HEK293 (cell line): ENCODE measurements at regions not wholly inside any gene's neighbourhood (a gene's known extent, or its start where the extent isn't known, plus 50 kb on each side); places are given as distances from the start of the nearest gene placed in this dataset.

Experiments
- CTCF ChIA-PET: fragments of 350-600 bp; formaldehyde crosslinking; extraction: SDS; loops from one replicate; lab custom pipeline; 2021; ENCODE audit warnings: antibody characterized with exemption; lab: Yijun Ruan, JAX
- POLR2A ChIA-PET: fragments of 300-600 bp; formaldehyde crosslinking; extraction: SDS; loops from one replicate; lab custom pipeline; 2020; ENCODE audit warnings: antibody characterized with exemption, inconsistent platforms; lab: Yijun Ruan, JAX
- H3K27ac ChIP-seq: fragments of 200-500 bp; sonication (Bioruptor generic); 2 replicates; pipeline ENCODE4 v1.5.1; 2014; ENCODE audit warnings: low read depth, low read length, control low read depth, inconsistent platforms; ENCODE audit errors: extremely low read depth
- H3K36me3 ChIP-seq, 2 experiments: fragments of 200-500 bp in 1 of 2; sonication (Bioruptor generic) in 1 of 2; 1 replicate in 1 of 2; 2 replicates in 1 of 2; pipeline ENCODE4 v1.5.1; 2014 to 2017; ENCODE audit warnings: inconsistent platforms in 2 of 2, low read length in 2 of 2; ENCODE audit not compliant: control insufficient read depth in 2 of 2, insufficient read depth in 1 of 2
- H3K4me1 ChIP-seq: fragments of 200-500 bp; sonication (Bioruptor generic); 2 replicates; pipeline ENCODE4 v1.5.1; 2014; ENCODE audit warnings: mild to moderate bottlenecking, low read length, inconsistent platforms; ENCODE audit not compliant: control insufficient read depth, insufficient read depth
- H3K4me3 ChIP-seq: 2 replicates; pipeline ENCODE4 v1.5.1; 2011; ENCODE audit warnings: low read depth, mild to moderate bottlenecking, control low read depth, low read length, moderate library complexity
- H3K9me3 ChIP-seq: fragments of 200-500 bp; sonication (Bioruptor generic); 2 replicates; pipeline ENCODE4 v1.5.1; 2014; ENCODE audit warnings: low read depth, low read length, inconsistent platforms; ENCODE audit not compliant: control insufficient read depth, insufficient read depth
- BCL11A ChIP-seq: fragments of 450-650 bp; formaldehyde crosslinking; IDR thresholded peaks from 2 replicates; pipeline ENCODE4 v1.5.1; 2016; ENCODE audit warnings: low read depth, missing biosample characterization, missing genetic modification characterization
- GLI2 ChIP-seq: fragments of 450-650 bp; formaldehyde crosslinking; IDR thresholded peaks from 2 replicates; pipeline ENCODE4; 2017; ENCODE audit warnings: missing biosample characterization, missing genetic modification characterization, low read depth, borderline replicate concordance
- OVOL3 ChIP-seq: fragments of 450-650 bp; formaldehyde crosslinking; IDR thresholded peaks from 2 replicates; pipeline ENCODE4 v1.5.1; 2016; ENCODE audit warnings: missing biosample characterization, missing genetic modification characterization
- SP2 ChIP-seq: fragments of 450-650 bp; formaldehyde crosslinking; IDR thresholded peaks from 2 replicates; pipeline ENCODE4 v1.5.1; 2016; ENCODE audit warnings: missing biosample characterization, missing genetic modification characterization
- SP3 ChIP-seq: fragments of 450-650 bp; formaldehyde crosslinking; IDR thresholded peaks from 2 replicates; pipeline ENCODE4 v1.5.1; 2016; ENCODE audit warnings: missing biosample characterization, missing genetic modification characterization
- YY2 ChIP-seq: fragments of 450-650 bp; formaldehyde crosslinking; IDR thresholded peaks from 2 replicates; pipeline ENCODE4 v1.5.1; 2016; ENCODE audit warnings: missing biosample characterization, missing genetic modification characterization
- ZBTB21 ChIP-seq: fragments of 450-650 bp; formaldehyde crosslinking; IDR thresholded peaks from 2 replicates; pipeline ENCODE4 v1.5.1; 2017; ENCODE audit warnings: missing biosample characterization, missing genetic modification characterization
- ZNF169 ChIP-seq: fragments of 450-650 bp; formaldehyde crosslinking; IDR thresholded peaks from 2 replicates; pipeline ENCODE4 v1.5.1; 2016; ENCODE audit warnings: missing biosample characterization, missing genetic modification characterization
- ZNF274 ChIP-seq, 2 experiments: fragments of 200-500 bp in 1 of 2; fragments of 450-650 bp in 1 of 2; sonication (Bioruptor generic) in 1 of 2; formaldehyde crosslinking in 1 of 2; IDR thresholded peaks; 2 replicates each; pipeline versions ENCODE4 v1.5.1 to v1.6.1; 2014 to 2016; ENCODE audit warnings: borderline replicate concordance in 1 of 2, inconsistent platforms in 1 of 2, low read length in 1 of 2, missing biosample characterization in 1 of 2, missing genetic modification characterization in 1 of 2
- ZNF335 ChIP-seq: fragments of 450-650 bp; formaldehyde crosslinking; conservative IDR thresholded peaks from 2 replicates; pipeline ENCODE4 v1.5.1; 2016; ENCODE audit warnings: missing biosample characterization, missing genetic modification characterization
- ZNF544 ChIP-seq: fragments of 450-650 bp; formaldehyde crosslinking; IDR thresholded peaks from 2 replicates; pipeline ENCODE4 v1.5.0; 2017; ENCODE audit warnings: missing biosample characterization, missing genetic modification characterization
- ZNF549 ChIP-seq: fragments of 450-650 bp; IDR thresholded peaks from 2 replicates; pipeline ENCODE4 v1.5.1; 2018; ENCODE audit warnings: missing biosample characterization, missing genetic modification characterization, mild to moderate bottlenecking, inconsistent platforms, moderate library complexity
- ZNF777 ChIP-seq: fragments of 450-650 bp; formaldehyde crosslinking; IDR thresholded peaks from 2 replicates; pipeline ENCODE4 v1.5.1; 2017; ENCODE audit warnings: missing biosample characterization, missing genetic modification characterization, borderline replicate concordance
- ZXDB ChIP-seq: fragments of 450-650 bp; formaldehyde crosslinking; IDR thresholded peaks from 2 replicates; pipeline ENCODE4 v1.5.1; 2016; ENCODE audit warnings: missing biosample characterization, missing genetic modification characterization
- TF ChIP-seq, protein P1 (sequence below): fragments of 450-650 bp; formaldehyde crosslinking; IDR thresholded peaks from 2 replicates; pipeline ENCODE4 v1.5.1; 2016; ENCODE audit warnings: missing biosample characterization, missing genetic modification characterization, borderline replicate concordance
- TF ChIP-seq, protein P2 (sequence below): fragments of 450-650 bp; formaldehyde crosslinking; IDR thresholded peaks from 2 replicates; pipeline ENCODE4 v1.5.1; 2016; ENCODE audit warnings: missing biosample characterization, missing genetic modification characterization, borderline replicate concordance
- TF ChIP-seq, protein P3 (sequence below): fragments of 450-650 bp; formaldehyde crosslinking; IDR thresholded peaks from 2 replicates; pipeline ENCODE4 v1.5.1; 2016; ENCODE audit warnings: missing biosample characterization, missing genetic modification characterization
- TF ChIP-seq, protein P4 (sequence below): sonication (generic); formaldehyde crosslinking; IDR thresholded peaks from 2 replicates; pipeline ENCODE4 v1.8.1; 2022; ENCODE audit warnings: mild to moderate bottlenecking, moderate library complexity, missing genetic modification reagents
- TF ChIP-seq, protein P5 (sequence below): fragments of 450-650 bp; formaldehyde crosslinking; IDR thresholded peaks from 2 replicates; pipeline ENCODE4 v1.5.1; 2016; ENCODE audit warnings: missing biosample characterization, missing genetic modification characterization
- TF ChIP-seq, protein P6 (sequence below): fragments of 450-650 bp; formaldehyde crosslinking; IDR thresholded peaks from 2 replicates; pipeline ENCODE4 v1.5.1; 2017; ENCODE audit warnings: missing biosample characterization, missing genetic modification characterization

DNA sequence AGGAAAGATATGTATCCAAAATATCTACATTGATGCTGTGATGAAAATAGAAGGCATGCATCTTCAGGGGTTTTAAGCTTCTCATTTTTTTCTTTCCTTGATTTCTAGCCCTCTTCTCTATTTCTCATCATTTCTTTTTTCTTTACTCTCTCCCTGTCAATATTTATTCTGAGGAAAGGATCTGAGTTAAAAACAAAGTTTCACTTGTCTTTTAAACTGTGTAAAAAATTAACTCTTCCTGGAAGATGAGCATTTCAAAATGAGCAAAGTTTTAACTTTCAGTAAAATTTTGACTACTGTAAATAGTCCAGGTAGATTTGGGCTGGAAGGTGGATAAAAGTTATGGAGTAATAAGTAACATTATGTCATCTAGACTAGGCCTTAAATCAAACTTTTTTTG, 500.2 kb upstream of the GBE1 start (continued):
- TF ChIP-seq, protein P1, sequence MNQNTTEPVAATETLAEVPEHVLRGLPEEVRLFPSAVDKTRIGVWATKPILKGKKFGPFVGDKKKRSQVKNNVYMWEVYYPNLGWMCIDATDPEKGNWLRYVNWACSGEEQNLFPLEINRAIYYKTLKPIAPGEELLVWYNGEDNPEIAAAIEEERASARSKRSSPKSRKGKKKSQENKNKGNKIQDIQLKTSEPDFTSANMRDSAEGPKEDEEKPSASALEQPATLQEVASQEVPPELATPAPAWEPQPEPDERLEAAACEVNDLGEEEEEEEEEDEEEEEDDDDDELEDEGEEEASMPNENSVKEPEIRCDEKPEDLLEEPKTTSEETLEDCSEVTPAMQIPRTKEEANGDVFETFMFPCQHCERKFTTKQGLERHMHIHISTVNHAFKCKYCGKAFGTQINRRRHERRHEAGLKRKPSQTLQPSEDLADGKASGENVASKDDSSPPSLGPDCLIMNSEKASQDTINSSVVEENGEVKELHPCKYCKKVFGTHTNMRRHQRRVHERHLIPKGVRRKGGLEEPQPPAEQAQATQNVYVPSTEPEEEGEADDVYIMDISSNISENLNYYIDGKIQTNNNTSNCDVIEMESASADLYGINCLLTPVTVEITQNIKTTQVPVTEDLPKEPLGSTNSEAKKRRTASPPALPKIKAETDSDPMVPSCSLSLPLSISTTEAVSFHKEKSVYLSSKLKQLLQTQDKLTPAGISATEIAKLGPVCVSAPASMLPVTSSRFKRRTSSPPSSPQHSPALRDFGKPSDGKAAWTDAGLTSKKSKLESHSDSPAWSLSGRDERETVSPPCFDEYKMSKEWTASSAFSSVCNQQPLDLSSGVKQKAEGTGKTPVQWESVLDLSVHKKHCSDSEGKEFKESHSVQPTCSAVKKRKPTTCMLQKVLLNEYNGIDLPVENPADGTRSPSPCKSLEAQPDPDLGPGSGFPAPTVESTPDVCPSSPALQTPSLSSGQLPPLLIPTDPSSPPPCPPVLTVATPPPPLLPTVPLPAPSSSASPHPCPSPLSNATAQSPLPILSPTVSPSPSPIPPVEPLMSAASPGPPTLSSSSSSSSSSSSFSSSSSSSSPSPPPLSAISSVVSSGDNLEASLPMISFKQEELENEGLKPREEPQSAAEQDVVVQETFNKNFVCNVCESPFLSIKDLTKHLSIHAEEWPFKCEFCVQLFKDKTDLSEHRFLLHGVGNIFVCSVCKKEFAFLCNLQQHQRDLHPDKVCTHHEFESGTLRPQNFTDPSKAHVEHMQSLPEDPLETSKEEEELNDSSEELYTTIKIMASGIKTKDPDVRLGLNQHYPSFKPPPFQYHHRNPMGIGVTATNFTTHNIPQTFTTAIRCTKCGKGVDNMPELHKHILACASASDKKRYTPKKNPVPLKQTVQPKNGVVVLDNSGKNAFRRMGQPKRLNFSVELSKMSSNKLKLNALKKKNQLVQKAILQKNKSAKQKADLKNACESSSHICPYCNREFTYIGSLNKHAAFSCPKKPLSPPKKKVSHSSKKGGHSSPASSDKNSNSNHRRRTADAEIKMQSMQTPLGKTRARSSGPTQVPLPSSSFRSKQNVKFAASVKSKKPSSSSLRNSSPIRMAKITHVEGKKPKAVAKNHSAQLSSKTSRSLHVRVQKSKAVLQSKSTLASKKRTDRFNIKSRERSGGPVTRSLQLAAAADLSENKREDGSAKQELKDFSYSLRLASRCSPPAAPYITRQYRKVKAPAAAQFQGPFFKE (tag by site-specific recombination): no peak
- no peak for TF ChIP-seq SP3 (tag by site-specific recombination)
- TF ChIP-seq, protein P2, sequence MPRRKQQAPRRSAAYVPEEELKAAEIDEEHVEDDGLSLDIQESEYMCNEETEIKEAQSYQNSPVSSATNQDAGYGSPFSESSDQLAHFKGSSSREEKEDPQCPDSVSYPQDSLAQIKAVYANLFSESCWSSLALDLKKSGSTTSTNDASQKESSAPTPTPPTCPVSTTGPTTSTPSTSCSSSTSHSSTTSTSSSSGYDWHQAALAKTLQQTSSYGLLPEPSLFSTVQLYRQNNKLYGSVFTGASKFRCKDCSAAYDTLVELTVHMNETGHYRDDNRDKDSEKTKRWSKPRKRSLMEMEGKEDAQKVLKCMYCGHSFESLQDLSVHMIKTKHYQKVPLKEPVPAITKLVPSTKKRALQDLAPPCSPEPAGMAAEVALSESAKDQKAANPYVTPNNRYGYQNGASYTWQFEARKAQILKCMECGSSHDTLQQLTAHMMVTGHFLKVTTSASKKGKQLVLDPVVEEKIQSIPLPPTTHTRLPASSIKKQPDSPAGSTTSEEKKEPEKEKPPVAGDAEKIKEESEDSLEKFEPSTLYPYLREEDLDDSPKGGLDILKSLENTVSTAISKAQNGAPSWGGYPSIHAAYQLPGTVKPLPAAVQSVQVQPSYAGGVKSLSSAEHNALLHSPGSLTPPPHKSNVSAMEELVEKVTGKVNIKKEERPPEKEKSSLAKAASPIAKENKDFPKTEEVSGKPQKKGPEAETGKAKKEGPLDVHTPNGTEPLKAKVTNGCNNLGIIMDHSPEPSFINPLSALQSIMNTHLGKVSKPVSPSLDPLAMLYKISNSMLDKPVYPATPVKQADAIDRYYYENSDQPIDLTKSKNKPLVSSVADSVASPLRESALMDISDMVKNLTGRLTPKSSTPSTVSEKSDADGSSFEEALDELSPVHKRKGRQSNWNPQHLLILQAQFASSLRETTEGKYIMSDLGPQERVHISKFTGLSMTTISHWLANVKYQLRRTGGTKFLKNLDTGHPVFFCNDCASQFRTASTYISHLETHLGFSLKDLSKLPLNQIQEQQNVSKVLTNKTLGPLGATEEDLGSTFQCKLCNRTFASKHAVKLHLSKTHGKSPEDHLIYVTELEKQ (tag by site-specific recombination): no peak
- no peak for TF ChIP-seq ZNF274 (IDR thresholded peaks at IDR 0.05; ENCODE audit: low read length)
- no peak for TF ChIP-seq ZNF274 (tag by site-specific recombination; IDR thresholded peaks at IDR 0.05; ENCODE audit: borderline replicate concordance)
- TF ChIP-seq ZXDB (tag by site-specific recombination): no peak
- no peak for TF ChIP-seq SP2 (tag by site-specific recombination)
- TF ChIP-seq, protein P3, sequence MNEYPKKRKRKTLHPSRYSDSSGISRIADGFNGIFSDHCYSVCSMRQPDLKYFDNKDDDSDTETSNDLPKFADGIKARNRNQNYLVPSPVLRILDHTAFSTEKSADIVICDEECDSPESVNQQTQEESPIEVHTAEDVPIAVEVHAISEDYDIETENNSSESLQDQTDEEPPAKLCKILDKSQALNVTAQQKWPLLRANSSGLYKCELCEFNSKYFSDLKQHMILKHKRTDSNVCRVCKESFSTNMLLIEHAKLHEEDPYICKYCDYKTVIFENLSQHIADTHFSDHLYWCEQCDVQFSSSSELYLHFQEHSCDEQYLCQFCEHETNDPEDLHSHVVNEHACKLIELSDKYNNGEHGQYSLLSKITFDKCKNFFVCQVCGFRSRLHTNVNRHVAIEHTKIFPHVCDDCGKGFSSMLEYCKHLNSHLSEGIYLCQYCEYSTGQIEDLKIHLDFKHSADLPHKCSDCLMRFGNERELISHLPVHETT (tag by site-specific recombination): no peak
- TF ChIP-seq, protein P4, sequence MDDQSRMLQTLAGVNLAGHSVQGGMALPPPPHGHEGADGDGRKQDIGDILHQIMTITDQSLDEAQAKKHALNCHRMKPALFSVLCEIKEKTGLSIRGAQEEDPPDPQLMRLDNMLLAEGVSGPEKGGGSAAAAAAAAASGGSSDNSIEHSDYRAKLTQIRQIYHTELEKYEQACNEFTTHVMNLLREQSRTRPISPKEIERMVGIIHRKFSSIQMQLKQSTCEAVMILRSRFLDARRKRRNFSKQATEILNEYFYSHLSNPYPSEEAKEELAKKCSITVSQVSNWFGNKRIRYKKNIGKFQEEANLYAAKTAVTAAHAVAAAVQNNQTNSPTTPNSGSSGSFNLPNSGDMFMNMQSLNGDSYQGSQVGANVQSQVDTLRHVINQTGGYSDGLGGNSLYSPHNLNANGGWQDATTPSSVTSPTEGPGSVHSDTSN: no peak
- TF ChIP-seq ZNF544 (tag by site-specific recombination): no peak
- TF ChIP-seq ZNF335 (tag by site-specific recombination): no peak
- no peak for TF ChIP-seq GLI2 (tag by site-specific recombination)
- no peak for TF ChIP-seq OVOL3 (tag by site-specific recombination)
- TF ChIP-seq ZBTB21 (tag by site-specific recombination): no peak

DNA sequence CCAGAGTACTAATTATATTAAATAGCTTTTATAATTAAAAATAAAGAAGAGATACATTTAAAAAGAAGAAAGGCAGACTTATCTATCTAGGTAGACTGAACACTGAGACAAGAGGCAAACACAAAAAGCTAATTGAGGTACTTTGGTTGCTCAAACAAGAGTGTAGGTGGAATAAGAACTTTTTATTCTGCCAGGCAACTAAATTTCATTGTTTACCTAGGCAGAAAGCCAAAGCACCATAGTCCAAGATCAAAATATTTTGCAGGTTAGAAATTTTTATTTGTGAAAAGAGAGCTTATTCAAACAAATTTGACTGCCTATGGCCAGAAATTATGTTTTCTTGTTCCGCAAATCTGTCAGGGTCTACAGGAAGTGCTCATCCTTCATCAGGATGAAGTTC, 499.6 kb upstream of the GBE1 start:
- POLR2A ChIA-PET: no interaction called here
- TF ChIP-seq, protein P5, sequence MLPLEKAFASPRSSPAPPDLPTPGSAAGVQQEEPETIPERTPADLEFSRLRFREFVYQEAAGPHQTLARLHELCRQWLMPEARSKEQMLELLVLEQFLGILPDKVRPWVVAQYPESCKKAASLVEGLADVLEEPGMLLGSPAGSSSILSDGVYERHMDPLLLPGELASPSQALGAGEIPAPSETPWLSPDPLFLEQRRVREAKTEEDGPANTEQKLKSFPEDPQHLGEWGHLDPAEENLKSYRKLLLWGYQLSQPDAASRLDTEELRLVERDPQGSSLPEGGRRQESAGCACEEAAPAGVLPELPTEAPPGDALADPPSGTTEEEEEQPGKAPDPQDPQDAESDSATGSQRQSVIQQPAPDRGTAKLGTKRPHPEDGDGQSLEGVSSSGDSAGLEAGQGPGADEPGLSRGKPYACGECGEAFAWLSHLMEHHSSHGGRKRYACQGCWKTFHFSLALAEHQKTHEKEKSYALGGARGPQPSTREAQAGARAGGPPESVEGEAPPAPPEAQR (tag by site-specific recombination): no peak
- TF ChIP-seq ZNF549 (no peak), ZNF777 (tag by site-specific recombination) (no peak), ZNF169 (tag by site-specific recombination) (no peak), YY2 (tag by site-specific recombination) (no peak), BCL11A (no peak)
- TF ChIP-seq, protein P6, sequence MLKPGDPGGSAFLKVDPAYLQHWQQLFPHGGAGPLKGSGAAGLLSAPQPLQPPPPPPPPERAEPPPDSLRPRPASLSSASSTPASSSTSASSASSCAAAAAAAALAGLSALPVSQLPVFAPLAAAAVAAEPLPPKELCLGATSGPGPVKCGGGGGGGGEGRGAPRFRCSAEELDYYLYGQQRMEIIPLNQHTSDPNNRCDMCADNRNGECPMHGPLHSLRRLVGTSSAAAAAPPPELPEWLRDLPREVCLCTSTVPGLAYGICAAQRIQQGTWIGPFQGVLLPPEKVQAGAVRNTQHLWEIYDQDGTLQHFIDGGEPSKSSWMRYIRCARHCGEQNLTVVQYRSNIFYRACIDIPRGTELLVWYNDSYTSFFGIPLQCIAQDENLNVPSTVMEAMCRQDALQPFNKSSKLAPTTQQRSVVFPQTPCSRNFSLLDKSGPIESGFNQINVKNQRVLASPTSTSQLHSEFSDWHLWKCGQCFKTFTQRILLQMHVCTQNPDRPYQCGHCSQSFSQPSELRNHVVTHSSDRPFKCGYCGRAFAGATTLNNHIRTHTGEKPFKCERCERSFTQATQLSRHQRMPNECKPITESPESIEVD (tag by site-specific recombination): no peak

More for the DNA sequence above, 499.6 kb upstream of the GBE1 start:
- Histone ChIP-seq H3K27ac (no peak overlapping the region), H3K4me1 (no peaks in the 10 kb centered on the region), H3K36me3 (no peaks in the 10 kb centered on the region), H3K9me3 (no peaks in the 10 kb centered on the region), H3K4me3 (no peak overlapping the region)
- CTCF ChIA-PET: no interaction called here
